Activated CD8-positive, alpha-beta memory T cell treated with anti-CD3 and anti-CD28 coated beads for 48 hours (primary cell): ENCODE measurements at regions not wholly inside any gene's neighbourhood (a gene's known extent, or its start where the extent isn't known, plus 50 kb on each side); places are given as distances from the start of the nearest gene placed in this dataset.
"Not testable (repeated sequence)": the region's sequence is repeated elsewhere in the genome, so short reads cannot be mapped to it uniquely, and the experiment has no call there.

Experiments
- DNase-seq, 3 experiments: peaks; one replicate each; pipeline ENCODE4 v3.0.0-alpha.2; 2020; ENCODE audit warnings: low read depth in 2 of 3, low spot score in 2 of 3

GRCh38 chr13:31605076-31605860 lies 134.1 kb upstream of the RXFP2 start:
- DNase-seq, result no peak

- DNase-seq, result not testable (repeated sequence)
These were observed 131.8 kb upstream of the RXFP2 start for GRCh38 chr13:31607531-31607930.

- not testable (repeated sequence) for DNase-seq
These were observed 130.5 kb upstream of the RXFP2 start for GRCh38 chr13:31608780-31609179.

- no peak for DNase-seq
These were observed 128.9 kb upstream of the RXFP2 start for GRCh38 chr13:31610270-31610998.

- no peak for DNase-seq
These were observed 128.1 kb upstream of the RXFP2 start for GRCh38 chr13:31611214-31611613.

- DNase-seq, result no peak
These were observed 125.3 kb upstream of the RXFP2 start for GRCh38 chr13:31614073-31614472.

- no peak for DNase-seq
These were observed 124.6 kb upstream of the RXFP2 start for GRCh38 chr13:31614704-31615103.

- DNase-seq, result no peak
These were observed 114.2 kb upstream of the RXFP2 start for GRCh38 chr13:31625115-31625514.

GRCh38 chr13:31627097-31627845 lies 112.1 kb upstream of the RXFP2 start:
- DNase-seq, result no peak

- DNase-seq, result no peak
These were observed 110.1 kb upstream of the RXFP2 start for GRCh38 chr13:31629085-31629780.

GRCh38 chr13:31631071-31631470 lies 108.3 kb upstream of the RXFP2 start:
- no peak for DNase-seq

- no peak for DNase-seq
These were observed 107.6 kb upstream of the RXFP2 start for GRCh38 chr13:31631746-31632145.

GRCh38 chr13:31638577-31638976 lies 100.7 kb upstream of the RXFP2 start:
- DNase-seq, result no peak

GRCh38 chr13:31639443-31640163 lies 99.7 kb upstream of the RXFP2 start:
- no peak for DNase-seq

GRCh38 chr13:31649766-31650165 lies 89.6 kb upstream of the RXFP2 start:
- DNase-seq, result no peak

GRCh38 chr13:31653730-31654129 lies 85.6 kb upstream of the RXFP2 start:
- no peak for DNase-seq

GRCh38 chr13:31663880-31664585 lies 75.3 kb upstream of the RXFP2 start:
- no peak for DNase-seq

- no peak for DNase-seq
These were observed 68.3 kb upstream of the RXFP2 start for GRCh38 chr13:31670831-31671617.

GRCh38 chr13:31674051-31674450 lies 65.3 kb upstream of the RXFP2 start:
- no peak for DNase-seq
